AG08396 (cell line): ENCODE measurements at regions not wholly inside any gene's neighbourhood (a gene's known extent, or its start where the extent isn't known, plus 50 kb on each side); places are given as distances from the start of the nearest gene placed in this dataset.
"Not testable (repeated sequence)": the region's sequence is repeated elsewhere in the genome, so short reads cannot be mapped to it uniquely, and the experiment has no call there.

ENCODE experiments used
- DNase-seq: peaks from one replicate; pipeline ENCODE4 v3.0.0; 2012; ENCODE audit warnings: low spot score, mixed read lengths

GRCh38 chr1:195197116-195197515 is 1411.1 kb downstream of the KCNT2 start:
- DNase-seq = no peak

GRCh38 chr1:195195423-195196057 is 1412.7 kb downstream of the KCNT2 start:
- DNase-seq = no peak

- no peak for DNase-seq
Measured at GRCh38 chr1:195193134-195193533, 1415.1 kb downstream of the KCNT2 start.

GRCh38 chr1:195188821-195189220 is 1419.4 kb downstream of the KCNT2 start:
- DNase-seq = no peak

- no peak for DNase-seq
Measured at GRCh38 chr1:195186544-195186943, 1421.7 kb downstream of the KCNT2 start.

- no peak for DNase-seq
Measured at GRCh38 chr1:195185736-195186135, 1422.5 kb downstream of the KCNT2 start.

GRCh38 chr1:195185321-195185720 is 1422.9 kb downstream of the KCNT2 start:
- no peak for DNase-seq

GRCh38 chr1:195173753-195174152 is 1434.5 kb downstream of the KCNT2 start:
- DNase-seq = no peak

GRCh38 chr1:195159795-195160194 is 1448.4 kb downstream of the KCNT2 start:
- not testable (repeated sequence) for DNase-seq

- DNase-seq = no peak
Measured at GRCh38 chr1:195158091-195158490, 1450.1 kb downstream of the KCNT2 start.

- no peak for DNase-seq
Measured at GRCh38 chr1:195153107-195153506, 1455.1 kb downstream of the KCNT2 start.

- DNase-seq = no peak
Measured at GRCh38 chr1:195150768-195151167, 1457.5 kb downstream of the KCNT2 start.

GRCh38 chr1:195141294-195141693 is 1466.9 kb downstream of the KCNT2 start:
- no peak for DNase-seq

- no peak for DNase-seq
Measured at GRCh38 chr1:195130598-195130997, 1477.6 kb downstream of the KCNT2 start.

- no peak for DNase-seq
Measured at GRCh38 chr1:195122497-195122896, 1485.7 kb downstream of the KCNT2 start.

- DNase-seq = no peak
Measured at GRCh38 chr1:195113471-195113870, 1494.8 kb downstream of the KCNT2 start.

- DNase-seq = no peak
Measured at GRCh38 chr1:195105773-195106172, 1502.5 kb downstream of the KCNT2 start.

GRCh38 chr1:195105281-195105680 is 1503.0 kb downstream of the KCNT2 start:
- DNase-seq = no peak

GRCh38 chr1:195097316-195097715 is 1510.9 kb downstream of the KCNT2 start:
- no peak for DNase-seq

- no peak for DNase-seq
Measured at GRCh38 chr1:195096051-195096521, 1512.2 kb downstream of the KCNT2 start.

GRCh38 chr1:195085196-195085595 is 1523.0 kb downstream of the KCNT2 start:
- DNase-seq = no peak

- DNase-seq = no peak
Measured at GRCh38 chr1:195082183-195082582, 1526.1 kb downstream of the KCNT2 start.

- DNase-seq = no peak
Measured at GRCh38 chr1:195076682-195077081, 1531.6 kb downstream of the KCNT2 start.

- no peak for DNase-seq
Measured at GRCh38 chr1:195075973-195076372, 1532.3 kb downstream of the KCNT2 start.
